CD4-positive, alpha-beta T cell treated with Interleukin-17A for 1 hour (primary cell): ENCODE measurements at regions not wholly inside any gene's neighbourhood (a gene's known extent, or its start where the extent isn't known, plus 50 kb on each side); places are given as distances from the start of the nearest gene placed in this dataset.
"Not testable (repeated sequence)": the region's sequence is repeated elsewhere in the genome, so short reads cannot be mapped to it uniquely, and the experiment has no call there.

Experiments used
- DNase-seq: peaks from one replicate; pipeline ENCODE4 v3.0.0-alpha.2; 2020

- no peak for DNase-seq
Observed at GRCh38 chr14:25431211-25432076, 381.5 kb upstream of the STXBP6 start.

DNA sequence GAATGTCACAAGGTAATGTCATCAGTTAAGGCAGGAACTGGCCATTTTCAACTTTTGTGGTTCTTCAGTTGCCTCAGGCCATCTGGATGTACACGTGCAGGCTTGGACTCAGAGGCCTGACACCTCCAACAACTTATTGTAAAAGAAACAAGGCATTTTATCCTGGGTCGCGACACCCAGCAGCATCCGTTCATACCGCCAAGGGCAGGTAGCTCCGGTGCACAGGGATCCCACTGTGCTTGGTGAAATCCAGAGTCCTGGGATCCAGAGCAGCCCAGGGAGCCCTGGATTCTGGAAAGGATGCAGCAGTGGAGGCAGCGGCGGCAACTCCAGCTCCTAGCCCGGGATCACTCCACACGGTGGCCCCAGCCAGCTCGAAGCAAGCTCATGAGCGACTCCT, 380.9 kb upstream of the STXBP6 start:
- DNase-seq: no peak

DNA sequence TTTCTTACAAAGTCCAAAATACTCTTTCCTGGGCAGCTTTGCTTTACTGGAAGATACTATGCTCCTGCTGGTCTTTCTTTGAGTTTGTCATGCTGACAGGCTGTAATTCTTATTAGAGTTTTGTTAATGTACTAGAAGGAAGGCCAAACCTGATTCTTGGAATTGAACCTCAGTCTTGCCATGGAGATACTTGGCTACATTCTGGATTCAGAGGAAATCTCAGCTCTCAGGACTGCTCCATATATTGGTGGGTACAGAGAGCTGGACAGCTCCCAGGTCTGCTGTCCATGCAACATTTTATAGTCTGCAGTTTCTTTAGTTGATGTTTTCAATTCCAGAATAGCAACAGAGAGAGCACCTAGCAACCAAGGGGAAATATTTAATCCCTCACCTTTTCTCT, 363.1 kb upstream of the STXBP6 start:
- DNase-seq: no peak

DNA sequence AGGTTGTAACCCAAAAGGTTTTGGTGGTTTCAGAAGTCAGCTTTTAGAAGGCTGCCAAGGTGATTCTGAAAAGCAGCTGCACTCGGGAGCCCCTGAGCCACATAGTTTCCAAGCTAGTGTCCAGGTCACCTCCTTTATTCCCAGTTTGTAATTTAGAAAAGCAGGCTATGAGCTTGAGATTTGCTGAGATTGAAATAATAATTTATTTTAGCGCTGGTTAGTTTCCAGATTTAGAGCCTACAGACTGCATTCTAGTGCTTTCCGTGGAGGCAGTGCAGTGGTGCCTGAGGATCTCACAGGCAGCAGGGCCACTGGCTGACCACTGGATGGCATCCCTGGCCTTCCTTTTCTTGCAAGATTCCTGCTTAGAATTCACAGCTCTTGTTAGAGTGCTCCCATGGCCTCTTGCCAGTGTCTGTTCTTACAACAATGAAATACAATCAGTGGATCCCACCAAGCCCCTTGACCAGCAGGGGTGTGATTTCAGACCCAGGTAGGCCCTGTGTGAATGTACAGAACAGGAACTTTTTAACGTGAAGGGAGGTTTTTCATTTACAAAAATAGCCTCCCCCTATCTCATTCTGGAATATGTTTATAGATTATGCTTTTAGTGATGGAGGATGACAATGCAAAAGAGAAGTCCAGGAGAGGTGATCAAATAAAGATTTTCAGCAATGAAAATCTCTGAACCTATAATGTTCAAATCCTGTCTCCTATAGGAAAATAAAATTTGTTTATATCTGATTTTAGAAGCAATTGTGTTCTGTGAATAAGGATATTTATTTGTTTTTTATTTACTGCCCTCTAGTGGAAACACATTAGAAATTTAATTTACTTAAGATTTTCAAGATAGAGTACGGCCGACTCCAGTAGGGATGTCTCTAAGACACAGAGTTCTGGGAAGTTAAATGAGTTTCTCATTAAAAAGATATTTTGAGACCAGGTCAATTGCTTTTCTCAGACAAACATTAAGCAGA, 362.1 kb upstream of the STXBP6 start:
- no peak for DNase-seq

GRCh38 chr14:25406818-25407217, 356.9 kb upstream of the STXBP6 start:
- no peak for DNase-seq

DNA sequence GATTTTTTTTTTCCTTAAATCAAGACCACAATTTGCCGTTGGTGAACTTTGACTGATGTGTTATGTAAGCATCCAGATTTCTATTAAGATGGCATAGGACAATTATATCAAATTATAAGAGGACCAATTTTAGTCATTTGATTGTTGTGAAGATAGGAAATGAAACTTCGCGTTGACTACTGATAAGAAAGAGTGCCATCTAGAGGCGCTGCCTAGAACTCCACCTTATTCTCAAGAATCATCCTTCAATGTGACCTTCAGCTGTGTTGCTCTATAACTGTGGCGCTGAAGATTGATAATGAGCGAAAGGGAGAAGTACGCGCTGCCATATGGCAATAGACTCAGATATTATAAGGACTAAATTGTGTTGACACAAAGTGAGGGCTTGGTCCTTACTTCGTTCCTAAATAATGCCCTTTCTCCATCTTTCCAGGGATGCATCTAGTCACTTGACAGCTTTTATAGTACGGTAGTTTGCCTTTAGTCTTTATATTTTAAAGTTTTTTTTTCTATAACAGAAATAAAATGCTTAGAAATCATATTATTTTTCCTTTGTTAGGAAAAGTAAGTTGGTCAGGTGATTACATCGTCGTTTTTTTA, 350.8 kb upstream of the STXBP6 start:
- DNase-seq: peak; percentile 29

DNA sequence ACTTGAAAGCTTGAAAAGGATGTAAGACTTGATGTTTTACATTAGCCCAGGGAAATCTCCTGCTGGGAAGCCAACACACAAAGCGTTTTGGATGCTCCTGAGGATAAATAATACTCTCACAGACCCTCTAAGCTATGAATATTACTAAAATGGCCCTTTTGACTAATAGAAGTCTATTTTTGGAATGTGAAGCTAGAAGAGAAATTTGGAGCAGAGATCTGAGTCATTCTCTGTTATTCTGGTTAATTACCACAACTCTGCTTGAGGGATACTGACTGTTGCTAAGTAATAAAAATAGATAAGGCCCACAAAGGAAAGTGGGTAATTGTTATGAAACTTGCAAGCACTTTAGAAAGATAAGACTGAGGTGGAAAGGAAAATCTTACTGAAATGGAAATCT, 346.2 kb upstream of the STXBP6 start:
- DNase-seq: no peak

GRCh38 chr14:25394791-25395391, 344.9 kb upstream of the STXBP6 start:
- no peak for DNase-seq

DNA sequence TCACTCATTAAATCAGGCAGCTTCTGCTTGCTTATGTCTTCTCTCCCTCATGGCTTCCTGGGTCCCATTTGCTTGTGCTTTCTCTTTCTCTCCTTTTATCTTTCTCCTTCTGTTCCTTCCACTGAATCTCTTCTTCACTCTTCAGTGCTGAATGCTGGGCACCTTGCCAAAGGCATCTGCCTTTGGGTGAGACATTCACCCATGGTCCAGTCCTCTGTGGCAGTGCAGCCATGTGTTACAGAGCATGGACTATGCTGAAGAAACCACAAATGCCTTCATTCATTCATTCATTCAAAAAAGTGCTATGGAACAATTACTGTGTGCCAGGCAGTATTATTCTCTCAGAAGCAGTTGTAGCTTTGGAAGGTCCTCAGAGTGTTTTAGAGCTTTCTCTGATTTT, 344.4 kb upstream of the STXBP6 start:
- no peak for DNase-seq

DNA sequence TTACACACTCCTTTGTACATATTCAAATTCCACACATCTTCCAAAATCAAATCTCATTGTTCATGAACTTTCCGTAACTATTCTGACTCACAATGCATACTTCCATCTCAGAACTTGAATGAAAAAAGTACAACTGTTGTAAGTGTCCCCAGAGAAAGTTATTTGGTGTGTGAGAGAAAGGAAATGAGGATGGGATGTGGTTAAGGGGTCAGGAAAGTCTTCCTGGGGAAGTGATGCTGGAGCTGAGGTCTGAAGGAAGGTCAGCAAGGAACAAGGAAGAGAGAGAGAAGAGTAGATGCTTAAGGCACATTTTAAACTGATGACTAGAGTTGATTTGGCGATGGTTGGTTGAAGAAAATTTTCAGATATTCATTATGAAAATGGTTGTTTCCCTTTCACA, 340.0 kb upstream of the STXBP6 start:
- DNase-seq: no peak

- no peak for DNase-seq
Observed at GRCh38 chr14:25381498-25381897, 331.6 kb upstream of the STXBP6 start.

- no peak for DNase-seq
Observed at GRCh38 chr14:25375639-25376038, 325.7 kb upstream of the STXBP6 start.

DNA sequence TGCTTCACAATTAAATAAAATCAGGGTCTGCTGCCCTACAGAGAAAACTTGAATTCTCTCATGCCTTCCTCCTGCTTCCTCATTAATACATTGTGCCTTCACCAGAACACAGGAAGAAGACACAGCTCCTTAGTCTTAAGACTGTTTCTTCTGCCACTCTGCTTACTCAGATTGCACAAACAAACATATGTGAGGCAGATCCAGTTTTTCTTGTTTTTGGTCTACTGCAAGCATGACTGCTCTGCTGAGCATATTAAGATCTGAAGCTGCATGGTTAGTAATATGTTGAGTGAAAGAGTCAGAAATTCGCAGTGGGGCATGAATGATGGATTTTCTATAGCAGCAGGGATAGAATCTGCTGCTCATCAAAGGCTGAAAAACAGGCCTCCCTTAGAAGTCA, 321.1 kb upstream of the STXBP6 start:
- DNase-seq: no peak

DNA sequence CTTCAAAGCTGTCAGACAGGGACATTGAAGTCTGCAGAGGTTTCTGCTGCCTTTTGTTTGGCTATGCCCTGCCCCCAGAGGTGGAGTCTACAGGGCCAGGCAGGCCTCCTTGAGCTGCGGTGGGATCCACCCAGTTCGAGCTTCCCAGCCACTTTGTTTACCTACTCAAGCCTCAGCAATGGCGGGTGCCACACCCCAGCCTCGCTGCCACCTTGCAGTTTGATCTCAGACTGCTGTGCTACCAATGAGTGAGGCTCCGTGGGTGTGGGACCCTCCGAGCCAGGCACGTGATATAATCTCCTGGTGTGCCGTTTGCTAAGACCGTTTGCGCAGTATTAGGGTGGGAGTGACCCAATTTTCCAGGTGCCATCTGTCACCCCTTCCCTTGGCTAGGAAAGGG, 320.1 kb upstream of the STXBP6 start:
- not testable (repeated sequence) for DNase-seq

GRCh38 chr14:25358330-25358729, 308.4 kb upstream of the STXBP6 start:
- DNase-seq: no peak

GRCh38 chr14:25351269-25351668, 301.3 kb upstream of the STXBP6 start:
- DNase-seq: no peak

- DNase-seq: no peak
Observed at GRCh38 chr14:25350802-25351201, 300.9 kb upstream of the STXBP6 start.

DNA sequence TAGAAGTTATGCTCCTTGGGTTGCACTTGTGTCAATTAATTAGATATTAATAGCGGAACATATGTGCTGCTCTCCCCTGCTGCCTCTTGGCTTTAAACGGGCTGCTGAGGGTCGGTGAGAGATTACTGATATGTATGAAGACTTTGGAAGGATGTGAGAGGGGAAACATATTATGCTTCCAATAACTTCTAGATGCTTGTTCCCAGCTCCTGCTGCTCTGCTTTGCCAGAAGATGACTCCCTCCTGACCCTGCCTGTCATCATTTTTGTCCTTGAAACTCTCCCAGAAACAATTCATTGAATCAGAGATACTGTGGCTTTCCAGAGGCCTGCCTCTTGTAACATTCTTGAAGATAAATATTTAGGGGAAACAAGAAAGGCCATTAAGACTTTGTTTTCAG, 300.1 kb upstream of the STXBP6 start:
- DNase-seq: no peak

DNA sequence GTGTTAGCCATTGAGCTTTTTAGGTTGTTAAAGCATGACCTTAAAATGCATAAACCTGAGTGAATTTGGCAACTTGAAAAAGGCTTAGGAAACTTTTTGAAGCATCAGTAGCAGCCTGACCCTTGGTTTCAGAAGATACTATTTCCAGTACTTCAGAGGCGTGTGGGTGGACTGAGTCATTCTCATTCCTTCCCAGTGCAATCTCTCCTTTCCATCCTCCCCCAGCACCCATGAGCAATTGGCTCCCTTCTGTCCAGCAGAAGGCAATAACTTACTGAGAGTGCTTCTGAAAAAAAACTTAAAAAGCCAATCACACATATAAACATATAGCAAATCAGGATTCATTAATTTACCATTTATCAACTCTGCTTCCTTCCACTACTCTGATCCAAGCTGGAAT, 299.3 kb upstream of the STXBP6 start:
- no peak for DNase-seq

DNA sequence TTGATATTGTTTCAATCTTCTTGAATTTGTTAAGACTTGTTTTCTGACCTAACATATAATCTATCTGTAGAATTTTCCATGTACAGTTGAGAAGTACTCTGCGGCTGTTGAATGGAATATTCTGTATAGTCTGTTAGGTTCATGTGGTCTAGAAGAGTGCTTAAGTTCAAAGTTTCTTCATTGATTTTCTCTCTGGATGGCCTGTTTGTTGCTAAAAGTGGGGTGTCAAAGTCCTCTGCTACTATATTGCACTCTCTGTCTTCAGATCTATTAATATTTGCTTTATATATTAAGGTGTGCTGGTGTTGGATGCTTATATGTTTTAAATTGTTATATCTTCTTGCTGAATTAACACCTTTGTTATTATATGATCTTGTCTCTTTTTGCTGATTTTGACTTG, 290.9 kb upstream of the STXBP6 start:
- no peak for DNase-seq

DNA sequence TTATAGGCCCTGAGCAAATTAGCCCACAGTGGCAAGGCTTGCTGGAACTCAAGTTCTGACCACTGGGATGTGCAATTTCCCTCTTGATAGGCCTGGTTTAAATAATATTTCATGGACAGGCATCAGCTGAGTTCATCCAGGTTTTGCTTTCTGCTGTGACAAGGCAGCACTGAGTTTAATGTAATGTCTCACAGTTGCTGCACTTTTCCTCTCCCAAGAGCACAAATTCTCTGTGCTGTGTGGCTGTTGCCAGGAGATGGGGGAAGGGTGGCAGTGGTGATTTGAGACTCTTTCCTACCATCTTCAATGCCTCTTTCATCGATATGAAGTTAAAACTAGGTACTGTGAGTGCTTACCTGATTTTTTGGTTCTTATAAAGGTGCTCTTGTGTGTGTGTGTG, 272.8 kb upstream of the STXBP6 start:
- no peak for DNase-seq

DNA sequence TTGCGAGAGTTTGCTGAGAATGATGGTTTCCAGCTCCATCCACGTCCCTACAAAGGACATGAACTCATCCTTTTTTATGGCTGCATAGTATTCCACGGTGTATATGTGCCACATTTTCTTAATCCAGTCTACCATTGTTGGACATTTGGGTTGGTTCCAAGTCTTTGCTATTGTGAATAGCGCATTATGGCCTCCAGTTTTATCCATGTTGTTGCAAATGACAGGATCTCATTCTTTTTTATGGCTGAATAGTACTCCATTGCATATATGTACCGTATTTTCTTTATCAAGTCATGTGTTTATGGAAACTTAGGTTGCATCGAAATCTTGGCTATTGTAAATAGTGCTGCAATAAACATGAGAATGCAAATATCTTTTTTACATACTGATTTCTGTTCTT, 266.1 kb upstream of the STXBP6 start:
- not testable (repeated sequence) for DNase-seq

DNA sequence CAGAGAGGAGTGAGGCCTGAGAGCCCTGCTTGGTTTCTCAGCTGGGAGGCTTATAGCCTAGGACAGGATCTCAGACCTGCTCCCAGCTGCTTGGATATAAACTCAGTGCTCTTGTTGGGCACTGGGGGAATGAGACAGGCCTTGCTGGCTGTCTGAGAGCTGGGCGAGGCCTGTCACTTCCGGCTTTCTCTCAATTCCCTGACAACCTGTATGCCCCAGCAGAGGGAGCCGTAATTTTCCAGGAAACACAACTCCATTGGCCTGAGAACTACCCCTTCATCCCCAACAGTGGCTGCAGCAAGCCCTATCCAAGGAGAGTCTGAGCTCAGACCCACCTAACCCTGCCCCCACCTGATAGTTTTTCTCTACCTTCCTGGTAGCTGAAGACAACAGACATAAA, 258.3 kb upstream of the STXBP6 start:
- DNase-seq: no peak
